KMS-11 (cell line): ENCODE measurements at regions not wholly inside any gene's neighbourhood (a gene's known extent, or its start where the extent isn't known, plus 50 kb on each side); places are given as distances from the start of the nearest gene placed in this dataset.

Source experiments
- H2AFZ ChIP-seq: fragments of 200-600 bp; sonication (generic); 2 replicates; pipeline ENCODE4 v1.6.1; 2016; ENCODE audit warnings: antibody characterized with exemption, mixed run types, low read depth
- H3K27ac ChIP-seq: fragments of 200-600 bp; sonication (generic); 2 replicates; pipeline ENCODE4 v1.6.1; 2016; ENCODE audit warnings: mild to moderate bottlenecking, mixed run types
- H3K27me3 ChIP-seq: fragments of 200-600 bp; sonication (generic); 2 replicates; pipeline ENCODE4 v1.6.1; 2017; ENCODE audit warnings: mild to moderate bottlenecking, low read depth, mixed run types, moderate library complexity; ENCODE audit not compliant: insufficient read depth
- H3K36me3 ChIP-seq: fragments of 200-600 bp; sonication (generic); 2 replicates; pipeline ENCODE4 v1.6.1; 2017; ENCODE audit warnings: mild to moderate bottlenecking, mixed run types; ENCODE audit not compliant: insufficient read depth
- H3K4me1 ChIP-seq: fragments of 200-600 bp; sonication (generic); 2 replicates; pipeline ENCODE4 v1.6.1; 2016; ENCODE audit warnings: mild to moderate bottlenecking, low read depth, mixed run types; ENCODE audit not compliant: poor library complexity, severe bottlenecking
- H3K4me2 ChIP-seq: fragments of 200-600 bp; sonication (generic); 2 replicates; pipeline ENCODE4 v1.7.0; 2016; ENCODE audit warnings: mild to moderate bottlenecking, mixed run types
- H3K4me3 ChIP-seq: fragments of 200-600 bp; sonication (generic); IDR thresholded peaks from 2 replicates; pipeline ENCODE4 v1.6.1; 2017; ENCODE audit warnings: low read depth, low read length, mixed read lengths; ENCODE audit not compliant: insufficient read depth
- H3K79me2 ChIP-seq: fragments of 200-600 bp; sonication (generic); 2 replicates; pipeline ENCODE4 v1.6.1; 2016; ENCODE audit warnings: low read depth, mixed run types; ENCODE audit not compliant: insufficient read depth
- H3K9ac ChIP-seq: fragments of 200-600 bp; sonication (generic); 2 replicates; pipeline ENCODE4 v1.6.1; 2016; ENCODE audit warnings: mild to moderate bottlenecking, mixed run types
- H4K20me1 ChIP-seq: fragments of 200-600 bp; sonication (generic); 2 replicates; pipeline ENCODE4 v1.6.1; 2016; ENCODE audit warnings: mild to moderate bottlenecking, mixed run types; ENCODE audit not compliant: insufficient read depth
- TF ChIP-seq, protein P1 (sequence below): fragments of 200-600 bp; sonication (generic); conservative IDR thresholded peaks from 2 replicates; pipeline ENCODE4 v1.6.1; 2017; ENCODE audit warnings: low read depth, mild to moderate bottlenecking, antibody characterized with exemption, low read length, moderate library complexity, mixed read lengths

- no peaks in the 10 kb centered on the region for H4K20me1 ChIP-seq
- H3K27me3 ChIP-seq = no peaks in the 10 kb centered on the region
- H3K4me1 ChIP-seq = no peaks in the 10 kb centered on the region
- no peak overlapping the region for H3K27ac ChIP-seq
- no peaks in the 10 kb centered on the region for H3K36me3 ChIP-seq
- H3K79me2 ChIP-seq = no peaks in the 10 kb centered on the region
- no peak overlapping the region for H3K4me3 ChIP-seq
- H2AFZ ChIP-seq = no peak overlapping the region
- H3K9ac ChIP-seq = no peak overlapping the region
- H3K4me2 ChIP-seq = no peak overlapping the region
- TF ChIP-seq, protein P1, sequence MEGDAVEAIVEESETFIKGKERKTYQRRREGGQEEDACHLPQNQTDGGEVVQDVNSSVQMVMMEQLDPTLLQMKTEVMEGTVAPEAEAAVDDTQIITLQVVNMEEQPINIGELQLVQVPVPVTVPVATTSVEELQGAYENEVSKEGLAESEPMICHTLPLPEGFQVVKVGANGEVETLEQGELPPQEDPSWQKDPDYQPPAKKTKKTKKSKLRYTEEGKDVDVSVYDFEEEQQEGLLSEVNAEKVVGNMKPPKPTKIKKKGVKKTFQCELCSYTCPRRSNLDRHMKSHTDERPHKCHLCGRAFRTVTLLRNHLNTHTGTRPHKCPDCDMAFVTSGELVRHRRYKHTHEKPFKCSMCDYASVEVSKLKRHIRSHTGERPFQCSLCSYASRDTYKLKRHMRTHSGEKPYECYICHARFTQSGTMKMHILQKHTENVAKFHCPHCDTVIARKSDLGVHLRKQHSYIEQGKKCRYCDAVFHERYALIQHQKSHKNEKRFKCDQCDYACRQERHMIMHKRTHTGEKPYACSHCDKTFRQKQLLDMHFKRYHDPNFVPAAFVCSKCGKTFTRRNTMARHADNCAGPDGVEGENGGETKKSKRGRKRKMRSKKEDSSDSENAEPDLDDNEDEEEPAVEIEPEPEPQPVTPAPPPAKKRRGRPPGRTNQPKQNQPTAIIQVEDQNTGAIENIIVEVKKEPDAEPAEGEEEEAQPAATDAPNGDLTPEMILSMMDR = no peak
These were observed 232.5 kb downstream of the SH2D4B start for GRCh38 chr10:80770239-80770638.

GRCh38 chr10:80771285-80771684 lies 233.6 kb downstream of the SH2D4B start:
- H2AFZ ChIP-seq = no peak overlapping the region
- TF ChIP-seq, protein P1 = no peak
- no peaks in the 10 kb centered on the region for H3K27me3 ChIP-seq
- H4K20me1 ChIP-seq = no peaks in the 10 kb centered on the region
- no peak overlapping the region for H3K4me2 ChIP-seq
- no peak overlapping the region for H3K27ac ChIP-seq
- H3K36me3 ChIP-seq = no peaks in the 10 kb centered on the region
- H3K4me1 ChIP-seq = no peaks in the 10 kb centered on the region
- H3K4me3 ChIP-seq = no peak overlapping the region
- H3K79me2 ChIP-seq = no peaks in the 10 kb centered on the region
- no peak overlapping the region for H3K9ac ChIP-seq

DNA sequence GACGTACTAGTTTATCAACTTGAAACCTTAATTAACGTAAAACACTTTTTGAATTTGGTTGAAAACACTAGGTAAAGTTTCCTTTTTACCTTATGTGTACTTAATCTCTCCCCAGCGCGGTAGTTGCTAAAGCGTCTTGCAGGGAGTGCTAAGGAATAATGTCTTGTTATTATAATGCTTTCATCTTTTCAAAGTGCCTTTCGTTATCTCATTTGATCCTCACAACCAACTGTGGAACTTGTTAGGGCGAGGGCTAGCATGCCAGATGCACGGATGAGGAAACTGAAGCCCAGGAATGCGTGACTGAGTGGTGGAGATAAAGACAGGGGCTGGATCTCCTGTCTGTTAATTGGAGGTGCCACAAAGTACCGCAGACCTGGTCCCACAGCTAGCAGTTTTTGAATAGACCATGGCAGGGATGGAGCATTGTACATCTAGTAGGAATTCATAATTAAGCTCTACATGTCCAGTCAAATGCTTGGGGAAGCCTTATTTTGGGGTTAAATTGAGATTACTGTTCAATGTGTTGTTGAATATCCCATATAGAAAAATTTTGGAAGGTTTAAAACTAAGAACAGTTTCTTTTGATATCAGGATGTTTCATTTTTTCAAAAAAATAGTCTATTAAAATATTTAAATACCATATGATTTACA lies 234.3 kb downstream of the SH2D4B start:
- no peak overlapping the region for H3K4me2 ChIP-seq
- no peak overlapping the region for H3K9ac ChIP-seq
- H2AFZ ChIP-seq = no peak overlapping the region
- no peak overlapping the region for H3K4me3 ChIP-seq
- H3K79me2 ChIP-seq = no peaks in the 10 kb centered on the region
- H3K4me1 ChIP-seq = no peaks in the 10 kb centered on the region
- H3K27me3 ChIP-seq = no peaks in the 10 kb centered on the region
- TF ChIP-seq, protein P1 = no peak
- no peaks in the 10 kb centered on the region for H4K20me1 ChIP-seq
- no peak overlapping the region for H3K27ac ChIP-seq
- H3K36me3 ChIP-seq = no peaks in the 10 kb centered on the region

DNA sequence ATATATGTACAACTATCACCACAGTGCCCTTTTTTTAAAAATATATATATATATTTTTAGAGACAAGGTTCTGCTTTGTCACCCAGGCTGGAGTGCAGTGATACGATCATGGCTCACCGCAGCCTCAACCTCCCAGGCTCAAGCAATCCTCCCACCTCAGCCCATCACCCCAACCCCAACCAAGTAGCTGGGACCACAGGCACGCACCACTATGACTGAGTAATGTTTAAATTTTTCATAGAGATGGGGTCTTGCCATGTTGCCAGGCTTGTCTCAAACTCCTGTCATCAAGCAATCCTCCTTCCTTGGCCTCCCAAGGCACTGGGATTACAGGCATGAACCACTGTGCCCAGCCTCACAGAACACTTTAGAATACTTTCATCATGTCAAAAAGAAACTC lies 234.9 kb downstream of the SH2D4B start:
- no peaks in the 10 kb centered on the region for H3K27me3 ChIP-seq
- TF ChIP-seq, protein P1 = no peak
- H3K4me2 ChIP-seq = no peak overlapping the region
- H3K36me3 ChIP-seq = no peaks in the 10 kb centered on the region
- H3K27ac ChIP-seq = no peak overlapping the region
- H3K4me3 ChIP-seq = no peak overlapping the region
- no peaks in the 10 kb centered on the region for H4K20me1 ChIP-seq
- H3K4me1 ChIP-seq = no peaks in the 10 kb centered on the region
- no peak overlapping the region for H2AFZ ChIP-seq
- no peaks in the 10 kb centered on the region for H3K79me2 ChIP-seq
- no peak overlapping the region for H3K9ac ChIP-seq
